Panc1 (cell line): ENCODE measurements at regions not wholly inside any gene's neighbourhood (a gene's known extent, or its start where the extent isn't known, plus 50 kb on each side); places are given as distances from the start of the nearest gene placed in this dataset.

Experiments
- ATAC-seq: fragments of 200-7000 bp; cut with Tn5 transposase; 2 replicates; pipeline ENCODE4 v1.9.1; 2020; ENCODE audit warnings: mild to moderate bottlenecking, moderate library complexity
- BruUV-seq: library from RNA; stranded (reverse); fragments of 400-500 nt; replicated peaks from 2 replicates; lab custom pipeline; 2021; lab: Mats Ljungman, UMichigan
- CTCF ChIA-PET: fragments of 300-600 bp; sonication (Branson Sonifier 250); formaldehyde crosslinking; loops from one replicate; lab custom pipeline; 2022; ENCODE audit warnings: antibody characterized with exemption; lab: Charles Lee
- POLR2A ChIA-PET: fragments of 300-600 bp; sonication (Branson Sonifier 250); formaldehyde crosslinking; loops from one replicate; lab custom pipeline; 2022; ENCODE audit warnings: antibody characterized with exemption; lab: Charles Lee
- DNase-seq: peaks from one replicate; pipeline ENCODE4 v3.0.0-alpha.2; 2010; ENCODE audit warnings: low read depth, low spot score
- H3K27ac ChIP-seq: 2 replicates; pipeline ENCODE4 v1.5.1; 2011; ENCODE audit warnings: mild to moderate bottlenecking, low read length, inconsistent platforms
- H3K27me3 ChIP-seq: fragments of 200-500 bp; sonication (Bioruptor generic); 2 replicates; pipeline ENCODE4 v1.6.0; 2014; ENCODE audit warnings: low read length, inconsistent platforms; ENCODE audit not compliant: control insufficient read depth, insufficient read depth
- H3K36me3 ChIP-seq: fragments of 200-500 bp; sonication (Bioruptor generic); 2 replicates; pipeline ENCODE4 v1.5.1; 2014; ENCODE audit warnings: inconsistent platforms, mild to moderate bottlenecking, low read length, moderate library complexity; ENCODE audit not compliant: control insufficient read depth, insufficient read depth
- H3K4me1 ChIP-seq: 2 replicates; pipeline ENCODE4 v1.5.1; 2011; ENCODE audit warnings: inconsistent platforms, mild to moderate bottlenecking, low read length, moderate library complexity; ENCODE audit not compliant: control insufficient read depth, insufficient read depth
- H3K4me3 ChIP-seq, 2 experiments: 2 replicates each; pipeline ENCODE4 v1.5.1; 2011 to 2012; ENCODE audit warnings: low read depth in 2 of 2, low read length in 2 of 2, mild to moderate bottlenecking in 2 of 2, inconsistent platforms in 1 of 2, moderate library complexity in 1 of 2
- H3K9me3 ChIP-seq: fragments of 200-500 bp; sonication (Bioruptor generic); 2 replicates; pipeline ENCODE4 v1.5.1; 2014; ENCODE audit warnings: low read depth, mild to moderate bottlenecking, inconsistent platforms, low read length, moderate library complexity; ENCODE audit not compliant: control insufficient read depth, insufficient read depth
- CTCF ChIP-seq: fragments of 450-650 bp; IDR thresholded peaks from 2 replicates; pipeline ENCODE4 v1.5.1; 2017; ENCODE audit warnings: mild to moderate bottlenecking
- POLR2AphosphoS5 ChIP-seq: IDR thresholded peaks from 2 replicates; pipeline ENCODE4 v1.6.1; 2012; ENCODE audit warnings: mild to moderate bottlenecking, low read depth, low read length, moderate library complexity
- REST ChIP-seq, 2 experiments: IDR thresholded peaks; 2 replicates each; pipeline ENCODE4 v1.6.1; 2011 to 2012; ENCODE audit warnings: low read depth in 2 of 2, control low read depth in 1 of 2, low read length in 1 of 2, mild to moderate bottlenecking in 1 of 2, moderate library complexity in 1 of 2; ENCODE audit not compliant: insufficient read depth in 1 of 2
- SIN3A ChIP-seq: IDR thresholded peaks from 2 replicates; pipeline ENCODE4 v1.6.1; 2012; ENCODE audit warnings: low read depth, mild to moderate bottlenecking, low read length, moderate library complexity, borderline replicate concordance; ENCODE audit not compliant: insufficient read depth
- TCF7L2 ChIP-seq: IDR thresholded peaks from 2 replicates; pipeline ENCODE4 v1.6.1; 2011; ENCODE audit warnings: mild to moderate bottlenecking, low read depth, low read length, inconsistent platforms
- in situ Hi-C: cut with HindIII; loops from 2 replicates; pipeline ENCODE4 v1.10.0; 2016; ENCODE audit warnings: low sequenced_read_pairs, low pct_unique_long_range_greater_than_20kb
- intact Hi-C: fragments of 100-400 bp; cut with micrococcal nuclease; formaldehyde crosslinking; loops from one replicate; pipeline ENCODE4 v1.10.0; 2022; ENCODE audit not compliant: unreplicated experiment

DNA sequence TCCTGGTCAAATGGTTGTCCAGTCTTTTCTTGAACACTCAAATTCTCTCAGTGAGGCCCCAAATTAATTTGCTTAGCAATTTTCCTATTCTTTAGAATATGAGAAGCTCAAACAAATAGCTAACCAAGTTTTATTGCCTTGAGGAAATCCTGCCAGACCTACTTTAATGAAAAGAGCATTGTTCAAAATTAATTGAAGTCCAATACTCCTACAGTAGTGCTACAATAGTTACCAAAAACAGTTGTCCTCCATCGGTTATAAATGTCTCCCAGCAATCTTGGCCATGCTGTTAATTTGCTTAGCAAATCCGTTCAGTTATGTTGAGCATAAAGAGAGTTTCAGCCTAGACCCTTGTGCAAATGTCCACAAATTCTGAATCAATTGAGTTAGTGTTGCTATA, 112.9 kb downstream of the MAB21L3 start:
- Histone ChIP-seq H3K27ac (no peak overlapping the region), H3K4me1 (no peaks in the 10 kb centered on the region), H3K36me3 (no peaks in the 10 kb centered on the region), H3K9me3 (no peaks in the 10 kb centered on the region), H3K27me3 (no peaks in the 10 kb centered on the region), H3K4me3 (no peak overlapping the region)
- ATAC-seq (no peak), DNase-seq (no peak)
- ChIA-PET POLR2A (no interaction called here), CTCF (no interaction called here)
- in situ Hi-C loops (no loop called here), intact Hi-C loops (no loop called here)
- BruUV-seq: no TSS peak
- TF ChIP-seq POLR2AphosphoS5 (no peak), CTCF (no peak), REST (IDR thresholded peaks at IDR 0.05; ENCODE audit: insufficient read depth in 1 of 2, low read depth in 2 of 2, low read length in 1 of 2) (no peak), TCF7L2 (no peak), SIN3A (no peak)

DNA sequence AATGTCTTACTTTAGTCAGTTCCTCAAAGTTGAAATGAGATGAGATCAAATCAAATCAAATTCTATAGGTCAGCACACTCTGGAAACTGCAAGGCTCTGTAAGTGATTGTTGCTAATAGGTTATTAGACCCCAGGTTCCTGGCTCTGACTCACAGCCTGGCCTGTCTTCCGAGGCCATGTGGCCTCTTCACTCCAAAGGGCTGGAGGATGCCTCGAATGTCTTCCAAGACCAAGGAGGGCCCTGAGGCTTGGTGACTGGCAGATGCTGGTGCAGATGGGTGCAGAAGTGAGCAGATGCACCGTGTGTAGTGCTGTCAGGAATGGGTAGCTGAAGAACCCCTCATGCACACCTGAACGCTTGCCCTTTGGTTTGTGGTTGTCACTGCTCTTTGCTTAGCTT, 113.4 kb downstream of the MAB21L3 start:
- POLR2A ChIA-PET: no interaction called here
- ATAC-seq (no peak), DNase-seq (no peak)
- Histone ChIP-seq H3K36me3 (no peaks in the 10 kb centered on the region), H3K27me3 (no peaks in the 10 kb centered on the region), H3K9me3 (no peaks in the 10 kb centered on the region), H3K4me1 (no peaks in the 10 kb centered on the region), H3K27ac (no peak overlapping the region), H3K4me3 (no peak overlapping the region)
- no TSS peak for BruUV-seq
- TF ChIP-seq TCF7L2: no peak
- in situ Hi-C loops (no loop called here), intact Hi-C loops (no loop called here)
- CTCF ChIA-PET: no interaction called here

DNA sequence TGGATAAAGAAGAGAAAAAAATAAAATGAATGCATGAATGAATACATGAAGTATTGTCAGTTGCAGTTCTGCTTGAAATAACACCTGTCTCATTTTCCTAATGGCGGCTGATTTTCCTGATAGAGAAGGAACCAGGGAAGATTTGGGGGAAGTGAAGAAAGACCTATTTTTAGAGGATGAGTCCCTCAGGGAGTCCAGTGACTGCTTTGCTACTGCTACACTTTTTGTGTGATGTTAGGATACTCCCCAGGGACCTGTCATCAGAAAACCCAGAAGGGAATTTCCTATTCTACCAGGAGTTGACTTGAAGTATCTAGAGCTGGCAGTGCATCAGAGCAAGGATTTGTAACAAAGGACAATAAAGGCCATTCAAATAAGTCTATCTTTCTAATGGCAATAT, 114.8 kb downstream of the MAB21L3 start:
- in situ Hi-C loops: no loop called here
- BruUV-seq: no TSS peak

More for the DNA sequence above, 114.8 kb downstream of the MAB21L3 start:
- Histone ChIP-seq H3K4me1 (no peaks in the 10 kb centered on the region), H3K27ac (no peak overlapping the region), H3K27me3 (no peaks in the 10 kb centered on the region), H3K9me3 (no peaks in the 10 kb centered on the region), H3K36me3 (no peaks in the 10 kb centered on the region), H3K4me3 (no peak overlapping the region)
- POLR2A ChIA-PET: interaction anchor here (0.6 kb wide), 1 partner anchor 272 kb away, joined by 4 read pairs; no protein-coding TSS in a partner anchor
- no peak for ATAC-seq
- TF ChIP-seq POLR2AphosphoS5: no peak
- TF ChIP-seq REST (IDR thresholded peaks at IDR 0.05; ENCODE audit: insufficient read depth in 1 of 2, low read depth in 2 of 2, low read length in 1 of 2): no peak
- TF ChIP-seq CTCF: no peak
- CTCF ChIA-PET: no interaction called here
- no peak for DNase-seq
- intact Hi-C loops: no loop called here
